Dermis blood vessel endothelial cell (primary cell): ENCODE measurements at regions not wholly inside any gene's neighbourhood (a gene's known extent, or its start where the extent isn't known, plus 50 kb on each side); places are given as distances from the start of the nearest gene placed in this dataset.

Experiments
- DNase-seq: peaks from one replicate; pipeline ENCODE4 v3.0.0; 2010

DNA sequence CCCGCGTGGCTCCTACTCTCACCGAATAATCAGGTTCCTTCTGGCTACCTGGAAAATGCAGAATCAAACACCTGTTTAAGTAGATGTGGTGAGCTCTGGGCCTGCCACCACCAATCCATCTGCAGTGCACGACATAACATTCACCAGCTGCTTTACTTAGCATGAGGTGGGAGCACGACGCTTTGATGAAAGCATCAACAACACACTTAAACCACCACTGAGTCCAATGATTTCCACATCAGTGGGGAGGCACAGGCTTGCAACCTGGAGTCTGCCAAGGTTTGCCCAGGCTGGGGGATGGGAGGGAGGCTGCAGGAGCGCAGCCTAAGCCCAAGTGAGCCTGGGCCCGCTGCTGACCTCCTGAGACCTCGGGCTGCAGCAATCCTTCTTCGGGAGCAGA lies 415.5 kb downstream of the MEIS1 start:
- no peak for DNase-seq

DNA sequence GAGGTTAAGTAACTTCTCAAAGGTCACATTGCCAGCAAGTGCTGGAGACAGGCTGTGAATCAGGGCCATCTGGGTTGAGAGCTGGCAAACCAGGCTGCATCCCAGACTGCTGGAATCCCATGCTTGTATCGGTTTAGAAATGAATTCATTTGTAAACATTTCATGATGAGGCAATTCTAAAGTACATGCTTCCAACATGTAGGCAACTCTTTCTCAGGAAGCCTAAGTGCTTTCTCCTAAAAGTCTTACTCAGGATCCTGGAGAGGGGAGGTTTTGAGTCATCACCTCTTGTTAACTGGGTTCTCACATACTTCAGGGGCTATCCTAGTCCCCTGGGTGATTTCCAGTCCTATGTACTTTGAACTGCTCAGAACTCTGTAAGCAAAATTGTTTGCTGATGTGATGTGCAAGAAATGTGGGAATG lies 416.5 kb downstream of the MEIS1 start:
- DNase-seq: no peak

DNA sequence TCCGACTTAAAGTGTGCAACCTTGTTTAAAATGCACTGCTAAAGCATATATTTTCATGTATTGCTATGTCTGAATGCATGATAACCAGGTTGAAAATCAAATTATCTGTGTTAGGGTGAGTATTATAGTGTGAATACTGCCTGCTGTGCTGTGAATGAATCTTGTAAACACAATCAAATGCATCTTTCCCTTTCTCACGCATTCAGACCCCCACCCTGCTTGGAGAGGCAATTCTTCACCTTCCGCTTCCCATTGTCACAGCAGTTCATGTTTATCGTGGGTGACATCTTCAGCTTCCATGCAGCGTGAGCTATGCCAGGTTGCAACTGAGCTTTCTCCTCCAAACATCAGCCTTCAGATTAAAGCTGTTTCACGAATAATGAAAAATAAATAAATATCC lies 418.0 kb downstream of the MEIS1 start:
- no peak for DNase-seq

DNA sequence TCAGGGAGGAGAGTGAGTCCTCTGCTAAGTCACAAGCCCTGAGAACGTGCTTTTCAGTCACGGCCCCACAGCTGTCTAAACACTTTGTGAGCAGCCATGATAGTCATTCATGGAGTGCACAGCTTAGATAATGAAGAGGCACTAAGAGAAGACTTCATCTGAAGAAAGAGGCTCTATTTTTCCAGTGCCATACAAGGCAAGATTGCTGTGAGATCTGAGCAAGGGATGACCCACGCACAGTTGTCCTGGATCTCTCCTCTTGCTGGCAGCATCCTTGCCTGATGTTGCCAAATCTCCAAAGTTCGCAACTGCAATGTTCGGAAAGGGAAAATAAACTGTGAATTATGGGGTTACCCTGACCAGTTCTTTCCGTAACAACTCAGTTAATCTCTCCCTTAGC lies 418.7 kb downstream of the MEIS1 start:
- DNase-seq: no peak

DNA sequence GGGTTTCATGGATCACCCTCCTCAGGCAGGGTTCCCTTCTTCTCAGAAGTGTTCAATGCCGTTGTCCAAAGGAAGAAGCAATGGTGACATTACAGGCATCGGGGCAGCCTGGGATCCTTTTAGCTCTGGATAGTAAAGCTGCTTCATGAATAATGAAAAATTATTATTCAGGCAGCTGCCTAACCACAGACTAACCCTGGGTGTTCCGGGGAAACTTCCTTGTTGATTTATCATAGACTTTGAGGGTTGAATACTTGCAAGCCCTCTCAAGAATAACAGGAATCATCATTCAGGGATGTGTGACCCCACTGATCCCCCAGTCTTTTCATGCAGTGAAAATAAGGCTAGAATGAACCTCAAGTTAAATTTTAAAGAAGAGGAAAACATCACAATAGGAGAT lies 419.4 kb downstream of the MEIS1 start:
- DNase-seq: no peak

DNA sequence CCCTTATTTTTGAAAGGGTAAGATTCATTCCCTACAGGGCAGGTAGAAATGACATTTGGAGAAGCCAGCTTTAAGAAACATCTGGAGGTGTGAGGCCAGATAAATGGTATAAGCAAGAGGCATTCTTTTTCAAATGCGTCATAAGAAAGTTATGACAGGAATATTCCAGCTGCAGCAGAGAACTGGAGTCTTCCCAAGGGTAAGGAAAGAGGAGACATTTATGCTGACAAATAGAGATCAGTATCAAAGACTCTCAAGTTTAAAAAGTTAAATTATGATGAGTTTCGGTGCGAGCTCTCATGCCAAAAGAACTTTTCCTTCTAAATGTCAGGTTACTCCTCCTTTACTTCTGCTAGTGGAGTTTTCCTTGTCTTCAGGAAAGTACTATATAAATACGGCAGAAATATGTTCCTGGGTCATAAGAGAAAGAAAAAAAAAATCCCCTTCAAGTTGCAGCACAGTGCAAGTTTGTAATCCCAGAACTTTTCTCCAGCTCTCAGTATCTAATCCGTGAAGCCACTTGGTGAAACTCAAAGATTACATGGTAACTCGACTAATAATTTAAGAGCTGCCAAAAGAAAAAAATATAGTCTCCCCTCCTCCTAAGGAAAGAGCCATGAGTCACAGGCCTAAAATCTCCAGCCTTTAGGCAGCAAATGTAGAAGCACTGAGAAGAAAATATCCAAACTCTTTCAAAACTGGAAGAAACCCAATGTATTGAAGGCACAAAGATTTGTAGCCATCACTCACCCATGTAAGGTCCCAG lies 428.1 kb downstream of the MEIS1 start:
- no peak for DNase-seq

DNA sequence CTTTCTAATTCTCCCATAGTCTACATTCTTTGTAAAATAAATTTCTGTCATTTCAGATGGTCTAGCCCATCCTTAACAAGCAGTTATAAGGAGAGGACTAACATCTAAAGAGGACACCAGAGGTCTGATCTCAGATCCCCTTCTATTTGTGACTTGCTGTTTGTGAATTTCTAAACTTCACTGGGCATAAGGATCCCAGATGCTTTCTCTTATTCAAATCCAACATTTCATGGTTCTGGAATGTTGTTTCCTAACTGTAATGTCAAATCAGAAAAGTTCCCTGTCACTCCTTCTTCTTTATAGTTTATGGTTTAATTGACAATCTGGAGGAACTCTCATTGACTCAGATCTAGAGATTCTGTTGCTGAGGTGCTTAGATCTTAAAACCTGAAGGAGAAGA lies 430.2 kb downstream of the MEIS1 start:
- DNase-seq: no peak

DNA sequence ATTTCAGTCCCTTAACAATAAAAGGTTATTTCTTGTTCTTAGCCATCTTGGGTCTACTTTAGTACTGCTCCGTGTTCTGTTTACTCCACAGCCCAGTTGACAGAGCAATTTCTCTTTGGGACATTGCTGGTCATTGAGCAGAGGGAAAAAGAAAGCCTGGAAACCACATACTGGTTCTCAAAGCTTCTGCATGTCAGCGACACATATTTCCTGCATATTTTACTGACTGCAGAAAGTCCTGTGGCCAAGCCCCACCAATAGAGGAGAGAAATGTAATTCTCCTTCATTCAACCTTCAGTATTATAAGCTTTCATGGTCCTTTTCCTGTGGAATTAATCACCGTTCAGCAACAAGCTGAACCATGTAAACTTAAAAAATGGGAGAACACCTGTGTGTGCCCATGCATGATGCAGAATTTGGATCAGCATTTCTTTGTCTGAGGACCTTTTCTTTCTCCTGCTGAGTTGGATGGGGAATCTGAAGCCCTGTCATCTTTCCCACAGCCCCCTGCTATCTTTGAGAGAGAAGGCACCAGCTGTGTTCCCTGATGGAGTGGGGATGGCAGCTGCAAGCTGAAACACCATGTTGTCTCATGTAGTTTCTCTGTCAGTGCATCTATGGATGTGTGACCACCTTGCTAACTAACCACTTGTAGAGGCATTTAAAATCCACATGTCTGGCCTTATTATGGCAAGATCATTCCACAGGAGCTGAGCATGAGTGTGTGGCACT lies 431.6 kb downstream of the MEIS1 start:
- DNase-seq: no peak

DNA sequence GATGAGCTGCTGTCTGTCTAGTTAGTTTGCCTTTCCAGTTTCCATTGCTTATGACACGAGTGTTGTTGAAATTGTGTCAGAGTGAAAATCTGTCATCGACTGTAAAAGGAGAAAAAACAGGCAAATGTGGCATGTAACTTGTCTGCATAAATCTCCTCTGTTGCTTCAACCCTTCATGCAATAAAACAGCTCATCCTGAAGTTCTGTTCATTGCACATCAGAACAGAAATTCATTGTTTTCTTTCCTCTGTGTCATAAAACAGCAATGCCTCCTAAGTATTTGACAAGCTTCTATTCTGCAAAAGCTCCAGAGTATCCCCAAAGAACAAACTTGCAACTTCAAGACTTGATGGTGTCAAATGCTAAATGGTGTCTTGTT lies 432.1 kb downstream of the MEIS1 start:
- DNase-seq: no peak

DNA sequence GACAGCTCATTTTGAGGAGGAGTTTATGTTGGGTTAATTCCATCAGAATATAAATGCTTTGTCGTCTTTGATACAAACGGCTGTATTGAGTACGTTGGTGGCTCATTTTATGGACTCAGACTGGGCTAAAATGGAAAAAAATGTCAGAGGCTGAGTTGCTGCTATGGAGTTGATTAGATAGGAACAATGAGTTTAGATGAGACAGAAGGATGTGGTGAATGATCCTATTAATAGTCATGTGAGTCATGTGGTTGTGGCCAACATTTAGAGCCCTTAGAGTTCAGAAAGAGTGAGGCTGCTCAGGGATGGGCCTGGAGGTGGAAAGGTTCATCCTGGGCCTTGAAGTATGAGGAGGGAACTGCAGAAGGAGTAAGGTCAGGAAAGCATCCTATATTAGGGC lies 434.2 kb downstream of the MEIS1 start:
- DNase-seq: no peak

DNA sequence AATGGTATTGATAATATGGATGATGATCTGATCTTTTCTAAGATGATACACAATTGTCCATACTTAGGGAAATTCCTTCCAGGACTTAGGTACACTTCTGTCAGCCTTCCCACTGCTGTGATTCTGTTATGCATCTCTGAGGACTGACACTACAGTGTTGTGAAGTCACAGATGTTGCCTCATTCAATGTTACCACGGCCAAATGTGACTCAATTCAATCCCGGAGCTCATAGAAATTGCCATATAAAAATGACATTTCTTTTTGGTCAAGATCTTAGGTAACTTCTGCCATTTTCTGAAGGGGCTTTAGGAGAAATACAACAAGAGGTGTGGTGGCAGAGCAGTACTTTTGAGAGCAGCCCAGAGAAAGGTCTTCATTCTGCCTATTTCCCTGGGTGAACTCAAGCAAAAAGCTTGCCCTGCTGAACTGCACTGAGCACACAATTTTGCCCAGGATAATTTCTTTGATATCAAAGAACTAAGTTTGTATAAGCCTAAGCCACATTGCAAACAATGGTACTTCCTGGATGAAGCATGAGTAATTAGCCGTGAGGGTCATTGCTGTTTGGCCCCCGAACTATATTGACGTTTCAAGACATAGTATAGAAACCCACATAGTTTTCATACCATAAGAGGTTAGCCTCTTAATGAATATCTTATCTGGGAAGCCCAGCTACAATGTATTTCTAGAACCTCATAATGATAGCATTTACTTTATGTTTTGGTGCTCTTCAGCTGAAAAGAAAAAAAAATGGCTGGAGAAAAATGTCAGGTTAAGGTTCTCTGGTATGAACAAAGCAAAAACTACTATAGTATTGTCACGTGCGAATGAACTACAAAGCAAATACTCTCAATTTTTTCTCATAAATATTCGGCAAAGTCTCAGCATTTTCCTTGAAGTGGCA lies 437.4 kb downstream of the MEIS1 start:
- DNase-seq: no peak

DNA sequence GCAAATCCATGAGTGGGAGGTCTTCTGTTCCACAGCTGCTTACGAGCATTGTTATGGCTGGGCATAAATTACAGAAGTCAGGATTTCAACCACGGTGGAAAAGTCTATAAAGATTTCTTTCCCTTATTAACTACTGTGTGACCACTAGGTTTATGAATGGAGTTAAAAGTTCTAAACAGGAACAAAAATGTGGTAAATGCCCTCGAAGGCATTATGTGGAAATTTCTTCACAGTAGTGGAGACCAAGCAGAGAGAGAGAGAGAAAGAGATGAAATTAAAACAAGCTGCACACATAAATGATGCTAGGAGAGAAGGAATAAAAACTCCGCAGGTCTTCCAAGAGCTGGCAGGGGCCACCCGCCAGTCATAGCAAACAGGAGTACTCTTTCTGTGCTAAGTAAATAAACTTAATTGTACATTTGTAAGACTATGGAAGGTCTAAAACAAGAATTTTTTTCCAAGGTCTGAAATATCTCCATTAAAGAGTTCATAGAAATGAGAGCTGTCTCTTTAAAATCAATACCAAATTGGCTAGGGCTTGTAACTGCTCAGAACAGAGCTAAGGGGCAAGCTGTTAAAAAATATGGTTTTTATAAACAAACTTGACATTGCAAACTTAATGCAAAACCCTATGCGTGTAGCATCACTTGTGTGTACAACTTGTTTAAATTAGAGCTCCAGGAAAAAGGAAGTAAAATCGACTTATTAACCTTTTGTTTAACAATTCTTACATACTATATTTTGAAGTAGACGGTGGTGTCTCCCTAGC lies 438.2 kb downstream of the MEIS1 start:
- DNase-seq: no peak

DNA sequence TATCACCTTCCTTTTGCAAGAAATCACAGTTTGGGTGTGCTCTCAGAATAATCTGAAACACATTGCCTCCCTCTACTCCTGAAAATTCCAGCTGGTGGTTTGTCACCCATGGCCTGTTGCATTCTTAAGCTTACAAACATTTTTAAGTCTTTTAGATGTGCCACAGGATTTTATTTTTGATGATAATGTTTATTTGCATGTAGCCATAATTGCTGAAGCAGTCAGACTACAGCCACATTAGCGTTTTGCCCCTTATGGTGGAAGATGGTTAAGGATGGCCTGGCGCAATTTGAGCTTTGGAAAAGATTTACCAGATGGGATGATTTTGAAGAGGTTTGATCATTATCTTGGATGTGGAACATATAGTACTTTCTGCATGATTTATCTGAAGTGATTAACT lies 439.5 kb downstream of the MEIS1 start:
- DNase-seq: no peak

DNA sequence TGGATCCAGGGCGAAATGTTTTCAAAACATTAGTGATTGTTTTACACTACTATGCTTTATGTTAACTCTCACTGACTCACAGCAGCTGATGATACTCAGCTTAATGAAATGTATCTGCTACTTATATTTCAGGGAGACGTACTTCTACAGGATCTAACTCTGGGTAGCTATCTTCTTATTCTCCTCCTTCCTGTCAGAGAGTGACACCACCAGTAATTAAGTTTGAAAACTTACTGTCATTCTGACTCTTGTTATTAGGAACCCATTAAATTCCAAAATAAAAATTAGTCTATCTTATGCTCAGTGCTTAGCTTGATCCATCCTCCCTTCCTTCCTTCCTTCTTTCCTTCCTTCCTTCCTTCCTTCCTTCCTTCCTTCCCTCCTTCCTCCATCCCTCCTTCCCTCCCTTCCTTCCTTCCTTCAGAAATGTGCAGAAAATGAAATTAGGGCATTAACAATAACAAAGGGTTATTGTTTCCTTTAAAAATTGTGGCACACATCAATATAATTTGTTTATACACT lies 441.1 kb downstream of the MEIS1 start:
- no peak for DNase-seq

DNA sequence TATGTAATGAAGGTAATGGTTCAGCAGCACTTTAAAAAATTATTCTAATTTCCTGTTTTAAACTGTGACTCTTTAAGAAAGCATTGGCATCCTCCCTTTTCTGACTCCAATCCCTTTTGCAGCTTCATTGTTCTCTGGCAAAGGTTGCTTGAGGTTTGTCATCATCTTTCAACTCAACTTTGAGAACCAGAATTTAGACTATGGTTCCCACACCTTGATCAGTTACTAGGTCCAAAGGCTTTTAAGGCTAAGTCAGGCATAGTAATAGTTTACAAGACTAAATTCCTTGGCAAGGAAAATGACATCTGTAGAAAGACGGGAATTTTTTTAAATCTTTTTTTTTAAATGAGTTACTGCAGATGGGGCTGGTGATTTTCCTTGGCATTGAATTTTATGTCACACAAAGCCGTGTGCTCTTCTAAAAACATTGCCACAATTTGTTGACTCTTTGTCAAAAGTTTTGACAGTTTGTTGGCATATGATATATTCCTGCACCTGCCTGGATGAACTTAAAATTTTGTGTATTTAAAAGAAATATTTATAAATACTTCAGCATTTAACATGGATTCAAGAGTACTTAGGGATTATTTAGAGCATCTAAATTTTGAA lies 451.0 kb downstream of the MEIS1 start:
- no peak for DNase-seq

DNA sequence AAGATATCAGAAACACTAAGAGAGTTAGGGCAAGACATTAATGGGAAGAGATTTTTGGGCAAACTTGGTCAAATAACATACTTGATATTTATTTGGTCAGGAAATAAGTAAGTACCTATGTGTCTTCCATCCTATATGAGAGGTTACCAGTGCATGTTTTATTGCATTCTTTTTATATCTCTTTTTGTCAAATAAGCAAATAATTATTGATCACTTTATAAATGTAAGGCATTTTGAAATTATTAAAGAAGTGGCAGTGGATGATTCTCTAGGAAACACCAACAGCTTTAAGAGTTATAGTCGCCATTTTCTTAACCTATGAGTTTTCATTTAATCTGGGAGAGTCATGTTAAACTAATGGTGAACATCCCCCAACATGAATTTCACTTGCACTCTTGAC lies 453.3 kb downstream of the MEIS1 start:
- DNase-seq: no peak

DNA sequence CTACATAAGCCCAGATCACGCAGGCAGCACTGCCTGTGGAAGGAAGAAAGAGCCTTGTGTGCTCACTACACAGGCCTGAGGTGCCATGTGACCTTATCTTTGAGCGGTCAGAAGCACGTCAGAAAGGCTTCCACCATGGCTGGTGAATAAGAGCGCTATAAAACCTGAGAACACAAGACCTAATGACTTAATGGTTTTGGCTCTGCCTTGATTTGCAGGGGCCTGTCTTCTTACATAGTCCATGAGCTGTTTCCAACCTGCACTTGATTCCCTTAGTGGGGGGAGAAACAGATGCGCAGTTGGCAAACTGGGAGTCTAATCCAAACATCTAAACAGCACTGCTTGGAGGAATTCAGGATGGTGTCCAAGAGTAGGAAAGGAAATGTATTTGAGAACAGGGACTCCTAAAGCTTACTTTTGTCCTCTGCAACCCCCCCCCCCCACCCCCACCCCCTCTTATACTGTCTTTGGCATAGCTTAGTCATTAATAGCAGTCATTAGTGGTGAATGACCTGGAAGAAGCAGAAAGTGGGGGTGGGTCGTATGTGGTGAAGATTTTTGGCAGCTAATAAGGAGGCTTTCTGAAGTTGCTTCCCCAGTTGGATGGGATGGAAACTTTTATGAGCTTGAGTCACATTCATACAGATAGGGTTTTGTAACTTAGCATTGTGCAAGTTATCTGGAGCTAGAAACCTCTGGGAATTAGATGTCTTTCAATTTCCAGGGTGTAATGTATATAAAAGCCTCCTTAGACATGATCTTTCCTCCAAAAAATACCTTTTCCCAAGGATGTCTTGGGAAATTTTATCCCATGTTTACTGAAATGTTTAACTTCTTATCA lies 454.1 kb downstream of the MEIS1 start:
- DNase-seq: no peak

DNA sequence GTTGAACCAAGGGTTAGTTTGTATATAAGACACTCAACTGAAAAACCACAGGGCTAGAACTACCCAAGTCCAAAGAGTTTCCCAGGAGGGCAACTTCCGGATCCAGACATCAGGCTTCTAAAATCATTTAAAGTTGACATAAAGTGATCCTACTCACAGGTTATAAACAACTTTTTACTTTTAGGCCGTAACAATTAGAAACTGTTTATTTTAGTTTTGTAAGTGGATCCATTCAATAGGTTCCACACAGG lies 454.6 kb downstream of the MEIS1 start:
- no peak for DNase-seq

DNA sequence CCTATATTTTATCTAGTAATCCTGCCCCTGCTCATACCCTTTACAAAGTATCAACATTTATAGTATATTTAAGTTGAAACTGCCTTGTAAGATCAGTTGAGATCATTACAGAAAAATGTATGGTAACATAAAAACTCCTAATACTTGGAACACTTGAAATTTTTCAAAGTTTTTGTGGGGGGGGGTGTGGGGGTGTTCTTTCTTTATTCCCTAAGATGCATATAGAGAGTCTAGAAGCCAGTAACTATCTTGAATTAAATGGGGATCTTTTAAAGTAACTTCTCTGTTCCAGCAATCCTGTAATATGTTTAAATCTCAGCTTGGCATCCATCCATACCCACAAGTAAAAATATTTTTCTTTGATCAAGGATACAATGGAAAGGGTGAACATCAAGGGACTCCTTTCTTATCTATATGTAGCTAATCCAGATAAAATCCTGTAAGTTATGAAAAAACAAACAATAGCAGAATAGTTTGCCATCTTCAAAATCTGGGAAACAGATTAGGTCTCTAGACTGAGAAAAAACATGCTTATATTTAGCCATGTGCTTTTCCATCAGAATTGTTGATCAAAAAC lies 455.3 kb downstream of the MEIS1 start:
- no peak for DNase-seq

DNA sequence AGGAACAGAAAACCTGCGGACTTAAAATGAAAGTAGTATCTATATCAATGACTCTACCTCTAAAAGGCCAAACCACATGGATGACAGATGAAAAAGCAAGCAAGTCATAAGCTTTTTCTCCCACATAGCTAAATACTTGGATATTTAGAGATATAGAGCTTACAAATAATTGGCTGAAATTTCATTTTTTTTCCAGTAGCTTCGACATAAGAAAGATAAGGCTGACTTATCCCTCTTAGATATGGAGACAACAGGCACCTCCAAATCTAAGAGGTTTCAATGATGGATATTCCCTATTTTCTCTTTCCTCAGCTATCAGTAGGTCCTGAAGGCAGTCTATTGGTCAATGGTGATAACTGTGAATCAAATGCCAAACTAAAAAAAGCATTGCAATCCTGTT lies 460.3 kb downstream of the MEIS1 start:
- no peak for DNase-seq

DNA sequence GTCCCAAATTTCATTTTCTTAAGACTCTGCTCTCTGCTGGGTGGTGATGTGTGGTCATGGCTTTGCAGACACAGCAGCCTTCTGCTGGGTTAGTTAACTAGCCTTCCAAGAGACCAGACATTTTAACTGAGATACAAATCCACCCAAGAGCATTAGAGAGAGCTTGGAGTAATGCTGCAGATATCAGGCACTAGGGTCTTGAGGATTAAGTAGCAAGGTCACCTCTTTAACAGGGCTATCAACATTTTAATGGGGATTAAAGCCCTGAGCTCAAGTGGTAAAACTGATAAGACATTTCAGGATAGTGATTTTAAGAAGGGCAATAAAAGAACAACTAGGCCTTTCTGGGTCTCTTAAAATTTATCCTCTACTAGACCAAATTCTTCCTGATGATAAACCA lies 461.2 kb downstream of the MEIS1 start:
- DNase-seq: no peak
